ENCODE measurements at regions not wholly inside any gene's neighbourhood (a gene's known extent, or its start where the extent isn't known, plus 50 kb on each side); places are given as distances from the start of the nearest gene placed in this dataset.

DNA sequence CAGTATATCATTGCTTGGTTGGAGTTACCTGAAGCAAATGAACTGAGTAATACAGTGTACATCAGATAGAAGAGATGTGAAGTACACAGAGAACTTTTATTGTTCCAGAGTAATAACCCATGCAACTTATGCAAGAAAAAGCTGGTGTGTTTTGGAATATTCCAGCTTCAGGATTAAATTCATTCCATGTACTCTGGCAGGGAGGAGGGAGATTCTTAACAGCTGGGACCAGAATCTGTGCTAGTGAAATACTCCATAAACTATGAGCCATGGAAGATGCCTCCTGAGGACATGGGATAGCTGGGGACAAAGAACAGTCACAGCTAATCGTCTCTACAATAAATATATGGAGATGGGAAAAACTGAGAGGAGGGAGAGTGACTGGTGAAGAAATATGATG, 101.6 kb upstream of the OTUD4 start:
- no peak for TF ChIP-seq EZH2 (IDR thresholded peaks at IDR 0.05; ENCODE audit: insufficient read depth, poor library complexity, severe bottlenecking)
- no peak for TF ChIP-seq EZH2phosphoT487 (IDR thresholded peaks at IDR 0.05; ENCODE audit: insufficient read depth, low read depth)

Measured in GM23248 (cell line).